HepG2 (cell line): ENCODE measurements at regions not wholly inside any gene's neighbourhood (a gene's known extent, or its start where the extent isn't known, plus 50 kb on each side); places are given as distances from the start of the nearest gene placed in this dataset.

Source experiments
- ATAC-seq: fragments of 200-7000 bp; cut with Tn5 transposase; 3 replicates; pipeline ENCODE4 v1.9.1; 2020; ENCODE audit warnings: mild to moderate bottlenecking, moderate library complexity
- BruUV-seq: library from RNA; stranded (reverse); fragments of 400-500 nt; replicated peaks from 2 replicates; lab custom pipeline; 2021; lab: Mats Ljungman, UMichigan
- CTCF ChIA-PET: fragments of 300-600 bp; formaldehyde crosslinking; extraction: SDS; loops from one replicate; lab custom pipeline; 2021; ENCODE audit warnings: low total read pairs, inconsistent platforms, low intra/inter-chr PET ratio; lab: Yijun Ruan, JAX
- POLR2A ChIA-PET: fragments of 350-600 bp; sonication (Branson Sonifier 250); formaldehyde crosslinking; loops from one replicate; lab custom pipeline; 2020; ENCODE audit warnings: antibody characterized with exemption, inconsistent platforms; lab: Yijun Ruan, JAX
- DNase-seq: peaks from one replicate; pipeline ENCODE4 v3.0.0-alpha.2; 2015; ENCODE audit warnings: low spot score
- FAIRE-seq: peaks from 3 replicates; lab custom pipeline; 2011; peaks lifted over from hg19 to GRCh38; lab: Jason Lieb, UNC
- H2AFZ ChIP-seq: one replicate; pipeline ENCODE4 v1.6.1; 2011; ENCODE audit warnings: low read length, inconsistent platforms
- H3K27ac ChIP-seq: fragments of 300-600 bp; 3 replicates; pipeline ENCODE4 v1.8.0; 2011; ENCODE audit warnings: mixed run types, mild to moderate bottlenecking, mixed read lengths, low read length, inconsistent platforms; ENCODE audit not compliant: insufficient read depth; ENCODE audit errors: extremely low read length
- H3K27me3 ChIP-seq, 2 experiments: fragments of 200-600 bp in 1 of 2; 2 replicates in 1 of 2; 3 replicates in 1 of 2; pipeline versions ENCODE4 v1.6.0 to v1.8.0; 2011; ENCODE audit warnings: low read length in 2 of 2, mild to moderate bottlenecking in 2 of 2, moderate library complexity in 2 of 2, inconsistent platforms in 1 of 2; ENCODE audit not compliant: insufficient read depth in 2 of 2, control insufficient read depth in 1 of 2
- H3K36me3 ChIP-seq, 2 experiments: fragments of 200-600 bp in 1 of 2; replicated peaks in 1 of 2; 2 replicates in 1 of 2; 3 replicates in 1 of 2; pipeline versions ENCODE4 v1.5.1 to v1.8.0; 2011; ENCODE audit warnings: low read length in 2 of 2, inconsistent platforms in 1 of 2; ENCODE audit not compliant: insufficient read depth in 2 of 2, control insufficient read depth in 1 of 2
- H3K4me1 ChIP-seq: 2 replicates; pipeline ENCODE4 v1.5.1; 2012; ENCODE audit warnings: low read length, inconsistent platforms; ENCODE audit not compliant: insufficient read depth
- H3K4me2 ChIP-seq: 2 replicates; pipeline ENCODE4 v1.6.0; 2011; ENCODE audit warnings: low read depth, low read length, inconsistent platforms
- H3K4me3 ChIP-seq, 3 experiments: fragments of 200-600 bp in 1 of 3; sonication (generic), shearing (Covaris generic) in 1 of 3; replicated peaks in 1 of 3; 2 replicates each; pipeline ENCODE4 v1.5.1; 2011 to 2016; ENCODE audit warnings: low read length in 3 of 3, inconsistent platforms in 2 of 3, low read depth in 2 of 3, mild to moderate bottlenecking in 2 of 3, control low read depth in 1 of 3, mixed read lengths in 1 of 3; ENCODE audit not compliant: insufficient read depth in 1 of 3
- H3K79me2 ChIP-seq: one replicate; pipeline ENCODE4 v1.6.1; 2011; ENCODE audit warnings: low read length, inconsistent platforms; ENCODE audit not compliant: insufficient read depth
- H3K9ac ChIP-seq: 2 replicates; pipeline ENCODE4 v1.6.0; 2011; ENCODE audit warnings: mild to moderate bottlenecking, low read depth, low read length, inconsistent platforms; ENCODE audit not compliant: insufficient read depth
- H3K9me3 ChIP-seq: 2 replicates; pipeline ENCODE4 v1.5.1; 2012; ENCODE audit warnings: mild to moderate bottlenecking, low read length
- H4K20me1 ChIP-seq: 2 replicates; pipeline ENCODE4 v1.6.0; 2011; ENCODE audit warnings: inconsistent platforms, mild to moderate bottlenecking, low read length, moderate library complexity; ENCODE audit not compliant: insufficient read depth
- ARNT ChIP-seq: fragments of 450-650 bp; IDR thresholded peaks from 2 replicates; pipeline ENCODE4 v1.6.1; 2017
- RARG ChIP-seq: sonication (generic); formaldehyde crosslinking; IDR thresholded peaks from 2 replicates; pipeline ENCODE4 v1.4.0; 2020; ENCODE audit warnings: low read depth, mild to moderate bottlenecking, missing genetic modification reagents
- RORA ChIP-seq: sonication (generic); formaldehyde crosslinking; IDR thresholded peaks from 2 replicates; pipeline ENCODE4 v1.5.0; 2020; ENCODE audit warnings: mild to moderate bottlenecking, missing genetic modification reagents, moderate library complexity
- UBTF ChIP-seq: sonication (generic); formaldehyde crosslinking; IDR thresholded peaks from 2 replicates; pipeline ENCODE4 v1.4.0; 2020; ENCODE audit warnings: mild to moderate bottlenecking, missing genetic modification reagents
- XBP1 ChIP-seq: sonication (generic); formaldehyde crosslinking; IDR thresholded peaks from 2 replicates; pipeline ENCODE4 v1.5.0; 2020; ENCODE audit warnings: missing genetic modification reagents
- ZNF235 ChIP-seq: sonication (generic); formaldehyde crosslinking; IDR thresholded peaks from 2 replicates; pipeline ENCODE4 v1.8.1; 2023; ENCODE audit warnings: mild to moderate bottlenecking, missing genetic modification reagents, borderline replicate concordance
- ZNF318 ChIP-seq: sonication (generic); formaldehyde crosslinking; IDR thresholded peaks from 2 replicates; pipeline ENCODE4 v1.4.0; 2020; ENCODE audit warnings: mild to moderate bottlenecking, missing genetic modification reagents
- ZNF33A ChIP-seq: sonication (generic); formaldehyde crosslinking; IDR thresholded peaks from 2 replicates; pipeline ENCODE4 v1.5.1; 2020; ENCODE audit warnings: missing genetic modification reagents, mild to moderate bottlenecking, moderate library complexity, borderline replicate concordance
- ZNF546 ChIP-seq: sonication (generic); formaldehyde crosslinking; conservative IDR thresholded peaks from 2 replicates; pipeline ENCODE4 v1.8.1; 2023; ENCODE audit warnings: mild to moderate bottlenecking, missing genetic modification reagents
- ZNF703 ChIP-seq: sonication (generic); formaldehyde crosslinking; IDR thresholded peaks from 2 replicates; pipeline ENCODE4 v1.5.1; 2020; ENCODE audit warnings: missing genetic modification reagents, mild to moderate bottlenecking, moderate library complexity, borderline replicate concordance
- ZNF782 ChIP-seq: sonication (generic); formaldehyde crosslinking; IDR thresholded peaks from 2 replicates; pipeline ENCODE4 v1.4.0; 2020; ENCODE audit warnings: missing genetic modification reagents, mild to moderate bottlenecking, borderline replicate concordance
- WGBS: methylation state at CpG from one replicate; pipeline ENCODE4 v1.1.6; 2017; ENCODE audit warnings: low lambda C conversion rate; 5-methylcytosine and 5-hydroxymethylcytosine counted together
- in situ Hi-C: cut with HindIII; loops from 2 replicates; pipeline ENCODE4 v1.10.0; 2017; ENCODE audit warnings: low pct_unique_long_range_greater_than_20kb; ENCODE audit not compliant: extremely low pct_ligation_motif_present
- intact Hi-C: fragments of 100-400 bp; cut with micrococcal nuclease; formaldehyde crosslinking; loops from one replicate; pipeline ENCODE4 v1.10.0; 2022; ENCODE audit not compliant: unreplicated experiment
- TF ChIP-seq, protein P1 (sequence below): sonication (generic); formaldehyde crosslinking; IDR thresholded peaks from 2 replicates; pipeline ENCODE4 v1.8.0; 2022; ENCODE audit warnings: mild to moderate bottlenecking, missing genetic modification reagents, borderline replicate concordance

GRCh38 chr20:29741894-29742698 is 1515.4 kb upstream of the DEFB115 start:
- no TSS peak for BruUV-seq
- Histone ChIP-seq H3K27ac (no peak overlapping the region), H3K9ac (no peak overlapping the region), H3K27me3 (no peaks in the 10 kb centered on the region), H4K20me1 (no peaks in the 10 kb centered on the region), H3K4me2 (no peak overlapping the region), H2AFZ (no peak overlapping the region), H3K4me1 (no peaks in the 10 kb centered on the region), H3K9me3 (peaks cover 77% of the 10 kb centered on the region), H3K79me2 (no peaks in the 10 kb centered on the region), H3K36me3 (no peaks in the 10 kb centered on the region), H3K4me3 (no peak overlapping the region)
- DNase-seq, result no peak
- intact Hi-C loops (no loop called here), in situ Hi-C loops (no loop called here)
- FAIRE-seq, result no peak
- peak; percentile 35 for ATAC-seq
- 87% methylated on average over 83 of the region's 88 CpGs for WGBS
- ChIA-PET POLR2A (no interaction called here), CTCF (no interaction called here)
- TF ChIP-seq, protein P1, sequence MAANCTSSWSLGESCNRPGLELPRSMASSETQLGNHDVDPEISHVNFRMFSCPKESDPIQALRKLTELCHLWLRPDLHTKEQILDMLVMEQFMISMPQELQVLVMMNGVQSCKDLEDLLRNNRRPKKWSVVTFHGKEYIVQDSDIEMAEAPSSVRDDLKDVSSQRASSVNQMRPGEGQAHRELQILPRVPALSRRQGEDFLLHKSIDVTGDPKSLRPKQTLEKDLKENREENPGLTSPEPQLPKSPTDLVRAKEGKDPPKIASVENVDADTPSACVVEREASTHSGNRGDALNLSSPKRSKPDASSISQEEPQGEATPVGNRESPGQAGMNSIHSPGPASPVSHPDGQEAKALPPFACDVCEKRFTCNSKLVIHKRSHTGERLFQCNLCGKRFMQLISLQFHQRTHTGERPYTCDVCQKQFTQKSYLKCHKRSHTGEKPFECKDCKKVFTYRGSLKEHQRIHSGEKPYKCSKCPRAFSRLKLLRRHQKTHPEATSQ (CRISPR knock-in tag), result no peak
- TF ChIP-seq RORA (CRISPR knock-in tag) (no peak), ZNF33A (CRISPR knock-in tag) (no peak), UBTF (no peak), ARNT (no peak), RARG (CRISPR knock-in tag) (no peak), ZNF782 (no peak), ZNF235 (no peak), ZNF703 (CRISPR knock-in tag) (no peak), ZNF318 (CRISPR knock-in tag) (no peak), XBP1 (CRISPR knock-in tag) (no peak), ZNF546 (CRISPR knock-in tag) (no peak)
